Epithelial cell of proximal tubule (primary cell): ENCODE measurements at regions not wholly inside any gene's neighbourhood (a gene's known extent, or its start where the extent isn't known, plus 50 kb on each side); places are given as distances from the start of the nearest gene placed in this dataset.

Source experiments
- DNase-seq: peaks from one replicate; pipeline ENCODE4 v3.0.0-alpha.2; 2011; ENCODE audit warnings: low read depth
- H3K4me3 ChIP-seq: 2 replicates; pipeline ENCODE4 v1.5.1; 2011; ENCODE audit warnings: low read depth, mild to moderate bottlenecking, low read length
- TF ChIP-seq, protein P1 (sequence below): conservative IDR thresholded peaks from 2 replicates; pipeline ENCODE4 v1.5.1; 2012; ENCODE audit warnings: low read depth, mild to moderate bottlenecking, low read length

- no peak overlapping the region for H3K4me3 ChIP-seq
- TF ChIP-seq, protein P1, sequence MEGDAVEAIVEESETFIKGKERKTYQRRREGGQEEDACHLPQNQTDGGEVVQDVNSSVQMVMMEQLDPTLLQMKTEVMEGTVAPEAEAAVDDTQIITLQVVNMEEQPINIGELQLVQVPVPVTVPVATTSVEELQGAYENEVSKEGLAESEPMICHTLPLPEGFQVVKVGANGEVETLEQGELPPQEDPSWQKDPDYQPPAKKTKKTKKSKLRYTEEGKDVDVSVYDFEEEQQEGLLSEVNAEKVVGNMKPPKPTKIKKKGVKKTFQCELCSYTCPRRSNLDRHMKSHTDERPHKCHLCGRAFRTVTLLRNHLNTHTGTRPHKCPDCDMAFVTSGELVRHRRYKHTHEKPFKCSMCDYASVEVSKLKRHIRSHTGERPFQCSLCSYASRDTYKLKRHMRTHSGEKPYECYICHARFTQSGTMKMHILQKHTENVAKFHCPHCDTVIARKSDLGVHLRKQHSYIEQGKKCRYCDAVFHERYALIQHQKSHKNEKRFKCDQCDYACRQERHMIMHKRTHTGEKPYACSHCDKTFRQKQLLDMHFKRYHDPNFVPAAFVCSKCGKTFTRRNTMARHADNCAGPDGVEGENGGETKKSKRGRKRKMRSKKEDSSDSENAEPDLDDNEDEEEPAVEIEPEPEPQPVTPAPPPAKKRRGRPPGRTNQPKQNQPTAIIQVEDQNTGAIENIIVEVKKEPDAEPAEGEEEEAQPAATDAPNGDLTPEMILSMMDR, result no peak
- no peak for DNase-seq
These were observed 298.9 kb downstream of the ATXN7L3B start for GRCh38 chr12:74836567-74836966.

- TF ChIP-seq, protein P1, result no peak
- DNase-seq, result no peak
- no peak overlapping the region for H3K4me3 ChIP-seq
These were observed 308.5 kb downstream of the ATXN7L3B start for GRCh38 chr12:74846116-74846515.

DNA sequence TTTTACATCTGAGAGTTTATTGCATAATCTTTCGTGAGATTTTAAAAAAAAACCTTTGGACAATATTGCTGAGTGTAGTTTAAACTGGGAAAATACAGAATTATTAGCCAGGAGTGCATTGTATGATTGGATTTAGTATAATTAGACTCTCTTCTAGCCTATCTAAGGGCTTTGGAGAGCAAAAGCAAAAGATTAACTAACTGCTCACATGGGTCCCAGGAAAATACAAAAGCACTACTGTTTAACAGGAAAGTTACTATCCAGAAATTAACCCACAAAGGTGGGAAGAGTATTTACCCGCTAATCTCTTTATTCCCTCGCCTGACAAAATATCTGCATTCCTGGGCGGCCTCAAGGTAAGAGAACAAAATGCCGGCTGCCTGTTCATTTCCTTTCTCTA lies 309.5 kb downstream of the ATXN7L3B start:
- TF ChIP-seq, protein P1, result no peak
- H3K4me3 ChIP-seq, result peak overlapping the region; percentile 39
- DNase-seq, result peak; percentile 0

GRCh38 chr12:74848006-74848405 lies 310.4 kb downstream of the ATXN7L3B start:
- TF ChIP-seq, protein P1, result no peak
- no peak for DNase-seq
- peak overlapping the region; percentile 39 for H3K4me3 ChIP-seq

DNA sequence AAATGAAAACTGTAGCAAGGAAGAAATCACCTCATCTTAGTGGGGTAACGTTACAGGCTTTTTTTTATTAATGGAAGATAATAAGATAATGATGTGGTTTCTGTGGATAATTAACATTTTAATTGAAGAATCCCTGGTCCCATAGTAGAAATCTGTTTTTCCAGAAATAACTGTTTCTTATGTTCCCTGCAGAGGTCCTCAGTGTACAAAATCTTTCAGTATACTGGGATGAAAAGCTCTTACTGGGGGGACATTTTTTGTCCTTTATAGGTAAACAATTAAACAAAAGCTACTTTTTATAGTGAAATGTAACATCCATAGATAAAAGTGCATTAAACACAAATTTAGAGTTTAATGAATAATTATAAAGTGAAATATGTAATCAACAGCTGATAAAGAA lies 312.2 kb downstream of the ATXN7L3B start:
- TF ChIP-seq, protein P1, result peak; percentile 48
- peak; percentile 2 for DNase-seq
- no peak overlapping the region for H3K4me3 ChIP-seq

- TF ChIP-seq, protein P1, result no peak
- H3K4me3 ChIP-seq, result no peak overlapping the region
- DNase-seq, result no peak
These were observed 334.2 kb downstream of the ATXN7L3B start for GRCh38 chr12:74871817-74872216.

DNA sequence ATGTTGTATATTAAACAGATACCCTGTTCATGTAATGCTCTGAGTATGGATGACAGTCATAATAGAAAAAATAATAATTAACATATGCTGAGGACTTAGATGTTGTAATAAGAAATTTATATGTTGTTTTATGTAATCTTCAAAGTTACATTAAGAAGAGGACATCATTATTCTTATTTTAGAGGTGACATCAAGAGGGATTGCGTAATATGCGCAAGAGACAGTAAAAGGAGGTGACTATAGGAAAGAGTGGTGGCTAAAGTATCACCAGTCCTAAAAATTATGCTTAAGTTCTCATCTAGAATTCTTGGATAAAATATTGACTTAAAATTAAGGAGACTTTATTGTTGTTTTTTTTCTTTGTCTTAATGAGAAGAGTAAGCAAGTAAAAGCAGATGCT lies 323.9 kb downstream of the KCNC2 start:
- no peak overlapping the region for H3K4me3 ChIP-seq
- TF ChIP-seq, protein P1, result no peak
- no peak for DNase-seq
